Middle frontal gyrus (tissue), 1 donor: ENCODE measurements at regions not wholly inside any gene's neighbourhood (a gene's known extent, or its start where the extent isn't known, plus 50 kb on each side); places are given as distances from the start of the nearest gene placed in this dataset.

ENCODE experiments used
- DNase-seq: peaks from one replicate; pipeline ENCODE4 v3.0.0-alpha.2; 2015; ENCODE audit warnings: low spot score; ENCODE audit errors: extremely low spot score

DNA sequence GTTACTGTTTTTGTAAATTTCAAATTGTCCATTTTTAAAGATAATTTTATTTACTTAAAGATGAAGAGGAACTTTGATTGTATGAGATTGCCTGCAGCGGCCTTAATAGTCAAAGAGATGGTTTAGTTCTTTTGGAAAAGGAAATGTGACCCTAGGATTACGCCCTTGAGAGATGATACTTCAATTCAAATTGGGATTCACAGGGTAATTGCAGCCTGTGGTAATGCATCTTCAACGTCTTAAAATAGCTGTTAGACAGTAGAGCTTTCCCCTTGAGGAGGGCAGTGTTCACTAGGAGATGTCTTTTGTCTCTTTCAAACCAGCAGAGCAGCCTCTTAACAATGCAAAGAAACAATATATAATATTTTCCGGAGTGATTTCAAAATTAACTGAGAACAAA is 127.1 kb downstream of the TAF11L14 start:
- DNase-seq, result no peak

DNA sequence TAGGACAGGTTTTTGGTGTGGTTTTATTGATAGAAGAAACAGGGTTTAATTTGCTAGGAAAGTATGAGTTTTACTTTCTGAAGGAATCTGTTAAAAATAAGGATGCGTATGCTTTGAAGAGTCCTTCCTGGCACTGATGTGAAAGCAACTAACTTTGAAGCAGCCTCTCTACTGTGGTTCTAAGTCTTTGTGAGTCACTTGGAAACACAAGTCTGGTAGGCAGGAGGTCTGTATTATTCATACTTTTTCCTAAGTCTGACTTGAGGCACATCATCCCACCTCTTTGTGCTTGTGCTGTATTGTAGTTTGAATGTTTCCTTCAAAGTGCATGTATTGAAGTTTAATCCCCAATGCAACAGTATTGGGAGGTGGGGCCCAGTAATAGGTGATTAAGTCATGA is 129.0 kb downstream of the TAF11L14 start:
- DNase-seq, result no peak

DNA sequence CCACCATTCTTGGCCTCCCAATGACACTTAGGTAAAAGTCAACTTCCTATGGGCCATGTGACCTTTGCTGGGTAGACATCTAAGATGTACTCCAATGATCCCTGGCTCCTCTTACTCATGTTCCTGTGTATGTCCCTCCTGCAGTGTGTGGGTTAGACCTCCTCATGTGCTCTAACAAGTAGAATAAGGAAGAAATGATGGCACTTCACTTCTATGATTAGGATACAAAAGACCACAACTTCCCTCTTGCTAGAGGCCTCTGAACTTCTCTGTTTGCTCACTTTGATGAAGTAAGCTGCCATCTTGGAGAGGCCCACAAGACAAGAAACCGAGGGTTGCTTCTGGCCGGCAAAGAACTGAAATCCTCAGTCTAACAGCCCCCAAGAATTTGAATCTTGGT is 131.8 kb downstream of the TAF11L14 start:
- no peak for DNase-seq

DNA sequence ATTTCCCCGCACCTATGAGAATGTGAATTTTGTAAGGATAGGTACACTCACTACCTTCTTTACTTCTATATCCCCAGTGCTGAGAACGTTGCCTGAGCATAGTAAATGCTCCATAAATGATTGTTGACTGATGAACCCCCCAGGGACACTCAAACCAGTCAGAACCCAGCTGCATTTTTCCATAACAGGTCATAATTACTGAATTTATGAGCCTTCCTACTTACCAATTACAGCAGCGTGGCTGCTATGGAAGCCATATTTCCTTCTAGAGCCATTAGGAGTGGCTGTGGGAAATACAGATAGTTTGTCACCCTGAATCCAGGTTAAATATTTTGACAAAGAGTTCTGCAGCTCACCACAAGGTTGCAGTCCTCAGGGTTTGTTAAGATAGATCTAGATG is 135.0 kb downstream of the TAF11L14 start:
- no peak for DNase-seq

DNA sequence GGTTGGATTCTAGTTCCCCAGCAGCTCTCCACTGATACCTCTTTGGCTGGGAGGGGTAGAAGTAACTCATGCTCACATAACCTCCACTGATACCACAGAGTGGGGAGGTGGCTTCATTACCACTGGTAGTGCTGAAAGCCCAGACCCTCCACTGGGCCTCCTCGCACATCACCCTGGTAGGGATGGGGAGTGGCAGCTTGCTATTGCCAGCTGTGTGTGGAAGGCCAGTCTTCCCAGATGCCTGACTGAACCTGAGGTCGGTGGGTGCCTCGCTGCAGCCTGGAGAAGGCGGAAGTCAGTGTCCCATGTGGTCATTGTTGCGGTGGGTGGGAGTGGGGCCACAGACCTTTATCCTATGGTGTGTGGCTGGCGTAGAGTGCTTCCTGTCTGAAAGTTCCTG is 138.0 kb downstream of the TAF11L14 start:
- no peak for DNase-seq

DNA sequence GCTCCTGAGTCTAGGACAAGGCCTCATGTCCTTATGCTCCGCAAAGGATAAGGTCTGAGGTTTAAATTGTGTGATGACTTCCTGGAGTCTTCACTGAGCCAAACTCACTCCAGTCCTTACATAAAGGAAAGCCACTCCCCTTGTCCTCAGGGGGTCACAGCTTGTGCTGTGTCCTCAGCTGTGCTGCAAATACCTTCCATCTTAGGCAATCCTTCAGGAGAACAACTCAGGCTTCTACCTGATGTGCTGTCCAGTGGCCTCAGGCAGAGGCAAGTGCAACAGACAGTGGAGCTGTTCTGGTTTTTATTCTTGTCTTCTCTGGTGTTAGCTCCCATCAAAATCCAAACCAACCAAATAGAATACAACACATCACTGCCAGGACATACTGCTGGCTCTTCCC is 151.5 kb downstream of the TAF11L14 start:
- DNase-seq, result no peak

DNA sequence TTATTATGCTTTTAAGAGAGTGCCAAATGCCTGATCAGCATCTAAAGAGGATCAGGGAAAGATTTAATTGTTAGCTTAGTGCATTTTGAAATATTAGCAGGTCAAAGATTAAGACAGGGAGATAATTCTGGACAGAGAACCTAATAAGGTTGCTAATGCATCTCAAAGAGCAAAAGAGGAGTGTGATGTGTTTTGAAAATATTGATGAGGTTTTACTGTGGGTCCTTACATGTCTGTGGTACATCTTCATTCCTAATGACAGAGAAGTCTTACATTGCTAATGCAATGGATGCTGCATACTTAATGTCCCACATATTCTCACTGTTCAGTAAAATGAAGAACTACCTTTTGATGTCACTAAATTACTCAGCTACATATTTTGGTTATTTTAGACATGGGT is 154.1 kb downstream of the TAF11L14 start:
- DNase-seq, result no peak

DNA sequence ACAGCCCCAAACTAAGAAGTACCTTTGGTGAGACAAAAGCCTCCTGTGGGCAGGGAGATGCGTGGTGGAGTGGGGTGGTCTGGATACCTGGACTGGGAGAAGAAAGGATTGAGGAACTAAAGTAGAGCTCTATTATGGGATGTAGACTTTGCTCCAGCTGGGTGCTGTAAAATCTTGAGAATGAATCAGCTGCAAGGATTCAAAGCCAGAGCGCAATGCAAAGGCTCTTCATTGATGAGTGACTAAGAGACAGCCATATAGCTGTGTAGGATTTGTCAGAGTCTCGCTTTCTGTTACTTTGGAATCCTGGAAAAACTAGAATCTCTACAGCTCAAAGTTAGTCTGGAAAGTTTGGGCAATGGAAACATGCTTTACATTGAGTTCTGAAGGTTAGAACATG is 159.9 kb downstream of the TAF11L14 start:
- no peak for DNase-seq

DNA sequence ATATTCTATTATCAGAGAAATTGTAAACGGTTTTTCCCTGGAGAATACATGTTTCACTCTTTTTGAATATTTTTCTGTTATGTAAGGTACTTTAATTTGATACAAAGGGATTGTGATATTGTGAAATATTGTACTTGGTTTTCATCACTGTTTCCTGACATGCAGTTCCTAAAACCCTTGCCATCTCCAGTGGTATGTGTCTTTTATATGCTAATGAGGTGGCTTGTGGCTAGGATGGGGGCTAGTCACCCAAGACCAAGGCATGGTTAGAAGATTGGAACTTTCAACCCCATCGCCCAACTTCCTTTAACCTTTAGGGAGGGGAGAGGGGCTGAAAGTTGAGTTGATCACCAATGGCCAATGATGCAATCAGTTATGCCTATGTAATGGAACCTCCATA is 160.6 kb downstream of the TAF11L14 start:
- no peak for DNase-seq

DNA sequence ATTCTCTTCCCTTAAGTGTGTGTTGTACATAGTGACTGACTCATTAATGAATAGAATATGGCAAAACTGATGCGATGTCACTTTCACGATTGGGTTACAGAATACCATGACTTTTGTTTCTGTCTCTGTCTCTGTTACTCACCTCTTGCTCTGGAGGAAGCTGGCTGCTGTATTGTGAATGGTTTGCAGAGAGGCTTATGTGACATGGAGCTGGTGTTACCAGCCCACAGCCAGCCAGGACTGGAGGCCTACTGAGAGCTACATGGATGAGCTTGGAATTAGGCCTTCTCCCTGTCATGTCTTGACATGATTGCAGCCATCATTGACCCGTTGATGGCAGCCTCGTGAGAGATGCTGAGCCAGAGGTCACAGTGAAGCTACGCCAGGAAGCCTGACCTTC is 161.9 kb downstream of the TAF11L14 start:
- no peak for DNase-seq

DNA sequence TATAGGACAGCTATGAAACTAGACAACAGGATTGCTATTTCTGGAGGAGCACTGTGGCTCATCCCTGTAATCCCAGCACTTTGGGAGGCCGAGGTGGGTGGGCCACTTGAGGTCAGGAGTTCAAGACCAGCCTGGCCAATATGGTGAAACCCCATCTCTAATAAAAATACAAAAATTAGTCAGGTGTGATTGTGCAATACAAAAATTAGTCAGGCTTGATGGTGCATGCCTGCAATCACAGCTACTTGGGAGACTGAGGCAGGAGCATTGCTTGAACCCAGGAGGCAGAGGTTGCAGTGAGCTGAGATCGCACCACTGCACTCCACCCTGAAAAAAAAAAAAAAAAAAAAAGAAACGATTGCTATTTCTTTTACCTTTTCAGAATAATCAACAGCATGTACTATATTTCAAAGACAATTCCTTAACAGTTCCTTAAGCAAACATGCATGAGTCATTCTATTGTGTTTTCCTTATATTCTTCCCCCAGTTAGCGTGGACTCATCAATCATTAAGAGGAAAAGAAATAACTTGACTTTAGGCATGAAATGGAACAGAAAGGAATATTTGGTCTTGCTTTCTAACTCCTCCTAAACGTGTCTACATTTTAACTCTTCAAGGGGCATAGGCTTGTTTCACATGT is 162.6 kb downstream of the TAF11L14 start:
- no peak for DNase-seq

DNA sequence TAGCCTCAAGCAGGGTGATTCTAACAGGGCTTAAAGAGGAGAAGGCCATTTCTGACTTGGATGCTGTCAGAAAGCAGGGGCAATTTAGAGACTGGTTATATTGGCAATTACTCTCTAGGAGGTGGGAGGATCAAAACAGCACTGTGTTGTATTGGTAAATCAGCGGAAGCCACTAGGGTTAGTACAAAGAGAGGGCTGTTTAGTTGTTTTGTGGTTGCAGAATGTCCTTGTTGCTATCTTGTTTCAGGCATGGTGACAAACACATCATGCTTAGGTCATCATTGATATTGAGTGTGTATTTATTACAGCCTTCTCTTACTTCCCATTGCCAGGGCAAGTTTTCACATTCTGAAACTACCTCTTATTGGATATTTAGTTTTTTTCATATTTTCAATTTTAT is 165.3 kb downstream of the TAF11L14 start:
- DNase-seq, result no peak

DNA sequence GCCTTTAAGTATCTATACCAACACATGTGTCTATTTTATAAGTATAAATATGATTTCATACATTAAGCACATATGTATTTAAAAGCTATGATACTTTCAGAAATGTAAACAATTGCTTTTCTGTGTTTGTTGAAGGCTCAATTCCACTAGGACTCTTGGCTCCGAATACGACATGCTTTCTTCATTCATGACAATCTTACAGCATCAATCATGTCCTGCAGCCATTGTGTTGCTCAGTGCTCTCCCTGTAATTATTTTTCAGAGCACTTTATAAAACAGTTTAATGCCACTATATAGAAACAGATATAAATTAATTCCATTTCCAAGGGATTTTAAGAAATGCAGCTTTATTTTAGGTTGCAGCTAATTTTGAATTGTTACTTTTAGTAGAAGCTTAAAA is 167.3 kb downstream of the TAF11L14 start:
- no peak for DNase-seq

DNA sequence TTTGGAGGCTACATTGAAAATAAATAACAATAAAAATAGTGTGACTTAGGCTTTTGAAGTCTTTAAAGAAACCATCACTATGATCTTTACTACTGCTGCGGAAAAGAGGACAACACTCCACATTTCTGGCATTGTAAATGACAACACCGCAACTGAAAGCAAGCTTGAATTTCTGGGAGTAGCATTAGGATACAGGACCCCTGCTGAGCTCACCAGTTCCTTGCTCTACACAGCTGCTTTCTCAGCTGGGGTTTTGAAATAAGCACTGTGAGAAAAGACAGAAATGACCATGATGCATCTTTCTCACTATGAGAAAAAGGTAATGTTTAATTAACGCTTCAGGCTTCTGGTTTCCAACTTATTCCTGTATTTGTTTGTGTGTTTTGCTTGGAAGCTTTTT is 168.0 kb downstream of the TAF11L14 start:
- DNase-seq, result no peak

DNA sequence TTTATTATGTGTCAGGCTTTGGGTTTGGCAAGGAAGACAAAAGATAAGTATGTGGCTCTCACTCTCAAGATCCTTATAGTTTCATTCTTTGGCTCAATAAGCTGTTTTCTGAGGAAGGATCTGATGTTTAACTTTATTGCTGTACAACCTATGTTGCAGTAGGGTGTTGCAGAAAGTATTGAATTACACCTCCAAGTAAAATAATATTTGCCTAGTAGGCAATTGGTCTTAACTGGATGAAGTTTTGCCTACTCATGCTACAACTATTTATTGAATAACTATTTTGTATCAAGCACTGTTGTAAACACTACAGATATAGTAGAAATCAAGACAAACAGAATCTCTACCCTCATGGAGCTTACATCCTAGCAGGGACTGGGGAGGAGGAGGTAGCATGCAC is 169.7 kb downstream of the TAF11L14 start:
- no peak for DNase-seq

DNA sequence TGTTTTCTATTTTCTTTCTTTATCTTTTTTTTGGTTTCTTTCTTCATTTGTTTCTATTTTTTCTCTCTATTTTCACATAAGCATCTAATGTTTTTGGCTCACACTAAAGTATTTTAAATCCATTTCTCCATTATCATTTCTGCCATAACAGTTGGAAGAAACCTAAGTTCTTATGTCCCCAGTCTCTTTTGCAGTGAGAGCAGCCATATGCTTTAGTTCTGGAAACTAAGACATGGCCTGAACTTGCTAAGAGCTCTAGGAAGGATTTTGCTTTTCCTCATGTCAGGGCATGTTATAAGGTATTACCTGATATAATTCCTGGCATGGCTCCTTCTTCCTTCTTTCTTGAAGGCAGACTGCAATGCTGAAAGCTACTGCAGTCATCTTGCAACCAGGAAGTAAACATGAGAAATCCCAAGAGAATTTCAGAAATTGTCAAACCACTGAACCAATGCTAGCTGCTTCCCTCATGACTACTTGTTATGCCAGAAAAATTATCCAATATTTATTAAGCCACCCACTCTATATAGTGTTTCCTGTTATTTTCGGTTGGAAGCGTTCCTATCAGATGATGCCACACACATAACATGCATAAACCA is 171.1 kb downstream of the TAF11L14 start:
- no peak for DNase-seq

DNA sequence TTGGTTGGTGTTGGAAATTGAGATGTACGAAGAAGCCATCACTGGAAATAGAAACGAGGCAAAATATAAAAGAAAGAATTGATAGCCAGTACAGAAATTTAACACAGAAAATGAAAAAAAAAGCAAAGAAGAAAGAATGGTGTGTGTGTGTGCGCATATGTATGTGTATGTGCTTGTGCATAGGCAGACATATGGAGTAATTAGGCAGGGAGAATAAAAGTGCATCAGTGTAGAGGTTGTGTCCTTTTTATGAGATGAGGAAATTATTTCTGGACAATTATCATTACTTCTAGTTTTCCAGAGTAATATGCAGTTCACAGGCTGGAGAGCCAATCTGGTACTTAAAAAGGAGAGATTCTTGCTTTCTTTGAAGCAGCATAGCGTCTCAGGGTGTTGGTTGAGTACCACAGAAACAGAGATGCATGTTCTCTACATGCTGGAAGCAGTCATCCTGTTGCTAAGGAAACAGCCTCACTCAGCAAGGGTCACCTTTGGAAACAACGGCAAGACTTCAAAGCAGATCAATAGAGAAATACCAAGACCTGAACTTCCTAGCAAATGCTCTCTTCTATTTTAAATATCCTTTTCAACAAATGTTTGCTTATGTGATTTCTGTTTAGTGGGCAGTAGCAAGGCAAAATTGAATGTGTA is 172.7 kb downstream of the TAF11L14 start:
- DNase-seq, result no peak

DNA sequence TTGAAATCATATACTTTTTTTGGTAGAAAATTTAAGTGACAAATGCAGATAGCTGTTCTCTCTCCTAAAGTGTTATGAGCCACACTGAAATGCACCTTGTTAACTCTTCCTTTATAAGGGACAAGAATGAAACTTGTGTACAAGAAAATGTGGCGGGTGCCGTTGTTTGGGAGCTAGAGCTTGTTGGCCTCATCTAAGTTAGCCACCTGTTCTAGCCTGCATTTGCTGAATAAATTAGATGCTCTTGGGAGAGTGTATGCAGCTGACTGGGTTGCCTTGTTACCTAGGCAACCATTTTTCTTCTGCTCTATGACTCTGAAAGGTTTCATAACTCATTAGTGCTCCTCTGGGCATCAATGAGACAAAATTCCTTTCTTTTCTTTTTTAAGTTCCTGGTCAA is 174.3 kb downstream of the TAF11L14 start:
- no peak for DNase-seq

DNA sequence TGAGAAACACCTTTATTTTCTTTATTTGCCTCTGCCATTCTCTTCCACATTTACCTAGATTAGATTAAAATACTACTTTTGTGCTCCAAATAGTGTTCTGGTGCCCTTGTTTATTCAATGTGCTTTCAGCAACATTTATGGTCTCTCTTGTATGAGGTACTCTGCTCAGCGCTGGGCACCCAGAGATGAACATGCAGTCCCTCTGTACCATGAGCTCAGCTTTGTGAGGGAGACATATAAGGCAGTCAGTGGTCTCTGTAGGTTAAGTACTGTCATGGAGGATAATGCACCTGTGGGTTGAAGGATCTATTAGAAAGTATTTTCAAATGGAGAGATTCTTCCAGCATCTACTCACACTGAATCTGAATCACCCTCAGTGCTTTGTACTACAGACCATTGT is 176.5 kb downstream of the TAF11L14 start:
- no peak for DNase-seq

DNA sequence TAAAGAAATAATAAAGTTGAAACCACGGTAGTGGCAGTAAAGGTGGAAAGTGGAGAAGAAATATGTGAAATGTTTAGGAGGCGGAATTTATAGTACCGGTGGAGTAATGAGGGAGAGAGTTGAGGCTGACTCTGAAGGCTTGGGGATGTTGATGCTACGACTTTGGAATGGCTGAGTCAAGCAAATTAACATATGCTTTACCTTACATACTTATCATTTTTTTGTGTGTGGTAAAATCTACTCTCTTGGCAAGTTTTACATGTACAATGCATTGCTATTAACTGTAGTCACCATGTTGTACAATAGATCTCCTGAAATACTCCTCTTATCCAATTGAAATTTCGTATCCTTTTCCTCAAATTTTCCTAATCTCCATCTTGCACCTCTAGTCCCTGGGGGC is 179.0 kb downstream of the TAF11L14 start:
- DNase-seq, result no peak

DNA sequence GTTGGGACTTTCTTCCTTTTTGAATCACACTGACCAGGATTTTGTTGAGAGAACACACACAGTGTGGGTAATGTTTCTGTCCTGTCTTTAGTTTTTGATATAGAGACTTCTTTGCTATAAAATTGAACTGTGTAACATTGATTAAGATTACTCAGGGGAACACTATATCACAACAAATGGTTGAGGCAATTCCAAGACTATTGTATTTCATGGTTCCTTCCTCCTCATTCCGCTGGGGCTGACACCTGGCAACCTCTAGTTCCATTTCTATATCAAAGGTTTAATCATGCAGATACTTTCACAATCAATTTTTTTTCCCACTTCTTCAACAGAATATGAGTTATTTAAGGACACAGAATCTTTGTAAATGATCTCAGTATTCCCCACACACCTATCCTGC is 182.2 kb downstream of the TAF11L14 start:
- no peak for DNase-seq

DNA sequence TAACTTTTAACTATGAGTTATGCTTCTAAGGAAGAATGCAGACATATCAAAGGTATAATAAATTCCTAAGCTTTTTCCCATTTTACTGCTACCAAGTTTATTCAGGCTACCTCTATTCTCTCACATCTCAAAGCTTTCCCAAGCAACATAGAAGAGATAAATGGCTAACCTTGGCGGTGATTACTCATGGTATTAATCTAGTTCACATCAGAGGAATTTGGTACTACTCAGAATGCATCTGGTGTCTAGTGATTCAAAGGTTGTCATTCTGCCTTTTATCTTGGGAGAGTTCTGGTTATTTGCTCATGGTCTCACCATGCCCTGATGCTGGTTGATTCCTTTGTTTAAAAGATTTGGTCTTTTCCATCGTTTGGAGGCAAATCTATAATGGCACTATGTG is 182.7 kb downstream of the TAF11L14 start:
- no peak for DNase-seq

DNA sequence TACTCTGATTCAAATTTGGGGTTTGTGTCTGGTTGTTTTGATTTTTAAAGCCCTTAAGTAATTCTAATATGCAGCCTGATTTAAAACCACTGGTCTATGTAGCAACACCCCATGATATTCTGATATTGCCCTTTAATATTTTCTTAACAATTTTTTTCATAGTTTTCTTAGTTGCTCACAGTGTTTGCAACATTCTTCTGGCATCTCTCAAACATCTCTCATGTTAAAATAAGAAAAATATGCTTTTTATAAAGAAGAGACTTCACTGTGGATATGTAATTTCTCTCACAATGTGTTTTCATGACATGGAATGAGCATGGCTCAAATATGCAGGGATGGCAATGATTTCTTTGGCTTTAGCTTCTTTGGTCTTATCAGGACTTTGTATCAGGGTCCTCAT is 183.7 kb downstream of the TAF11L14 start:
- no peak for DNase-seq
